ENCODE measurements at regions not wholly inside any gene's neighbourhood (a gene's known extent, or its start where the extent isn't known, plus 50 kb on each side); places are given as distances from the start of the nearest gene placed in this dataset.

DNA sequence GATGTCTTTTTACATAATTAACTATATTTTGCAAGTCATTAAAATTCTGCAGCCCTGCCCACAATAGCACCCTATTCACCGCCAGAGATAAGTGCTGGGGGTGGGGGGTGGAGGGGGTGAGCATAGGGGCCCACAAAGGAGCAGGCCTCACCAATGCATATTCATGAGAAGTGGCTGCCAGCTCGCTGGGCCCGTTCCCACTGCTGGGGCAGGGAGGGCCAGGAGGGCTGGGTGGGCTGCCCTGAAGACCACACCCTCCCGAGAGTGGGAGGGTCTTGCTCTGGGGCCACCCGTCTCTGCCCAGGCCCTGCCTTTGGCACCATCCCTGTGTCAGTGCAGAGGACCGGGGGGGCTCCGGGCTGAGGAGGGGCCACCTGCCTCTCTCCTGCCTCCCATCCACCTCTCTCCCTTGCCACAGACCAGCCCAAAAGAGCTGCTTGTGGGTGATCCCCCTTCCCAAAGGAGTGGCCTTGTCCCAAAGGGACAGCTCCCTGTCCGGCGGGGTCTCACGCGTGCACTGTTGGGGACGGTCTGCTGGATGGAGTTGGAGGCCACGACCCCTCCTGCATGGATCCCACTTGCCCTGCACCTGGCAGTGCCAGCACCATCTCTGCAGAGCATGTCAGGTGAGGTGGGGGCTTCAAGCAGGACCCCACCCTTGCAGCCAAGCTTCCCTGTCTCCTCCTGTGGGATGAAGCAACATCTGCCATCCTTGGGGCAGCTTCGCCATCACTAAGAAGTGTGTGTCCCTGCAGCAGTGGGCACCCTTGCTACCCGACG, 138.8 kb upstream of the GPC1 start:
- DNase-seq (ENCODE audit: low spot score) = no peak
- FAIRE-seq = no peak

- DNase-seq (ENCODE audit: low spot score) (no peak), FAIRE-seq (no peak)
These were observed 138.0 kb upstream of the GPC1 start for GRCh38 chr2:240297256-240298116.

DNA sequence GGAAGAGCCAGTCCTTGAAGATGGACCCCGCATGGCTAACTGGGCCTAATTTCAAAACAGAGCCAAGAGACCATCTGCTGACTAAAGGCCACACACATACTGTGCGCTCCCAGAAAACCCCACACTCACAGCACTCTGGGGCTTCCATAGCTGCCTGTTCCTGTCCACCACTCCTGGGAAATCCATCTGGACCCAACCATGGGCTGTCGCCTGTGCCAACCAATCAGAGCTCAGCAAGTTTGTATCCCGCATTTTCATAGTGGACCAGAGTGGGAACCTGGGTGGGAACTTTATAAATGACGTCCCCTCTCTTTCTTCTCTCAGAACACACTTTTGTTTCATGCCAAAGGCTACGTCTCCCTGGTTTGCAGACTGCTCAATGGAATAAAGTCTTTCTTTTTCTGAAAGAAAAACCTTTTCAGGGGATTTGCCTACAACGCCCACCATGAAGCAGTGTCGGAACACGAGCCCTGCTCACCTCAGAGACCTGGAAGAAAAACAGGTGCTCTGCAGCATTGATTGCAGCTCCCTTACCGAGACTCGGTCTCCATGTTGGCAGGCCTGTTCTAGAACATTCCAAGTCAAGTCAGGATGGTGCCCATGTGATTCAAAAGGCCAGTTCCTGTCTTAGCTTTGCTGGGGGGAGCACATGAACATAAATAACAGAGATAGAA, 137.2 kb upstream of the GPC1 start:
- FAIRE-seq (no peak), DNase-seq (ENCODE audit: low spot score) (no peak)

DNA sequence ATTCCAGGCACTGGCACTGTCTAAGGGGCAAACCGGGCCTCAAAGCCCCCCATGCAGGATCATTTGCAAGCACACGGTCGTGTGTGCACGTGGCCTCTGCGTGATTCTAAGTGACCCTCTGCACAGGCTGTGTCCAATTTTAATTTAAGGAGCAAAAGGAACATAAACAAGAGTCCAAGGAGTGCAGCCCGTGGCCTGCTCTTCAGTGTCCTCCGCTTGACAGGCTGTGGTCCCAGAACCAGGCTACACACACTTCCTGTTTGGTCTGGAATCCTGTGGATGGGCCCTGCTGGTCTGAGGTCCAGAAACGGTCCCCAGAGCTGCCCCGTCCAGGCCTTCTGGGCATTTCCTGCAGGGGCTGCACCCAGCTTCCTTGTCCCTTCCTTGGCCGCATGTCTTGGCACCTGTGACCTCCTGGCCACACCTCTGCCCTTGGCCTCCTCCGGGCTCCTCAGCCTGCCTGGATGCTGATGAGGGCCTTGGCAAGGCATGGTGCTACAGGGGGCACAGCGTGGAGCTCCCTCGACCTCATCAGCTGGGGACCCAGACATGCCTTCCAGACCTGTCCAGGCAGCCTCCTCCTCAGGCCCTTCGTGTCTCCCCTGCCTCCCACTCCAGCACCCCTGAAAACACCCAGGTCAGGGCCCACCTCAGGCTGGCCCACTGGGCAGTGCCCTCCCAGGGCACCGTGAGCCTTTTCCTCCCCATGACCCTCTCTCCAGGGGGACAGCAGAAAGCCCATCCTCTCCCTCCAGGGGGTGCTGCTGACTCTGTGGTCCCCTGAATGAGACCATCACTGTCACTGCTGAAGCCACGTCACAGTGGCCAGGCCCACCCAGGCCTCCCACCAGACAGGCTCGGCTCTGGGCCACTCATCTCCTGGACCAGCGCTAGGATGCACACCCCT, 136.4 kb upstream of the GPC1 start:
- DNase-seq (ENCODE audit: low spot score) (no peak), FAIRE-seq (no peak)

- DNase-seq (ENCODE audit: low spot score) = no peak
- no peak for FAIRE-seq
These were observed 135.8 kb upstream of the GPC1 start for GRCh38 chr2:240299710-240300068.

GRCh38 chr2:240300261-240300821, 135.1 kb upstream of the GPC1 start:
- FAIRE-seq (no peak), DNase-seq (ENCODE audit: low spot score) (no peak)

- FAIRE-seq (no peak), DNase-seq (ENCODE audit: low spot score) (no peak)
These were observed 134.6 kb upstream of the GPC1 start for GRCh38 chr2:240300840-240301239.

DNA sequence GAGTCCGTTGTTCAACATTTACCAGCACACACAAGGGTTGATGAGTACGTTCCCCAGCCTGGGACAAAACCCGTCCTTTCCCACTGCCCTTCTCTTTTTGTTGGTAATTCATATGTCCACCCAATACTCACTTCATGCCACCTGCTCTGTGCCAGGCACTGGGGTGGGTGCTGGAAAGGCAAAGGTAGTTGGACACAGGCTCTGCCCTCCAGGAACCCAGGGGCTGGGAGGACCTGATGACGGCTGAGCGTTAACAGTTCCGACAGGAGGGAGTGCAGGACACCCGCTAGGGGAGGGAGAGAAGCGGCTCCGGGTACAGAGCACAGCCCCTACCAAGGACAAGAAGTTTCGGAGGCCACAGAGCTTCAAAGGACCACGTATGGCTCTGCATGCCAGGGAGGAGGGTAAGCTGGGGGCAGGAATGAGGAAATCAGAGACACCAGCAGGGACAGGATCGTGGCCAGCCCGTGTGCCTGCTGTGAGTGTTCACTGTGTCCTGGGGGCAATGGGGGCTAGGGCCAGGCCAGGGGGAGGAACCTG, 134.1 kb upstream of the GPC1 start:
- no peak for FAIRE-seq
- DNase-seq (ENCODE audit: low spot score) = no peak

GRCh38 chr2:240302041-240302440, 133.4 kb upstream of the GPC1 start:
- no peak for DNase-seq (ENCODE audit: low spot score)
- FAIRE-seq = no peak

DNA sequence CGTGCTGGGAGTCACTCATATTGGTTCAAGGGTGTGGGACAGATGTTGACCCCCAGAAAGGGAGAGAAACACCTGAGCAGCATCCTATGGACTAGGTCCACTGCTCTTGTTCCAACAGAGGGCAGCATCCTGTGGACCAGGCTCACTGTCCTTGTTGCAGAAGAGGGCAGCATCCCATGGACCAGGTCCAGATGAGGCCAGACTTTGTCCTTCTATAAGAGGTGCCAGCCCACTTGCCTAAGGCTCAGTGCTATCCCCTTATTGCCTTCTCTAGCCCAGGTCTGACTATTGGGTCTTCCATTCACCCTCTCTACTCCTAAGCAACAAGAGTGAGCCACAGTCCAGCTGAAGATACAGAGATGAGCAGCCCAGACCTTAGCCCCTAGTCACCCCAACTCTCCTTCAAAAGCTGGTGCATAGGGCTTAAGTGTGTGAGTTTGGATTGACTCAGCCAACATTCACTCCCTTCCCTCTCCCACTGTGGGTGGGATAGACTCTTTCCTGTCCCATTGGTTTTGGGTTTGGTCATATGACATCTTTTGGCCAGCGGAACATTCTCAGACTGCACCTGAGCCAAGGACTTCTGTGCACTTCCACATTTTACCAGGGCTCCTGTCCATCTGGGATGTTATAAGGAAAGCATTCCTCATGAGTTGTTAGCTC, 132.4 kb upstream of the GPC1 start:
- no peak for FAIRE-seq
- no peak for DNase-seq (ENCODE audit: low spot score)

DNA sequence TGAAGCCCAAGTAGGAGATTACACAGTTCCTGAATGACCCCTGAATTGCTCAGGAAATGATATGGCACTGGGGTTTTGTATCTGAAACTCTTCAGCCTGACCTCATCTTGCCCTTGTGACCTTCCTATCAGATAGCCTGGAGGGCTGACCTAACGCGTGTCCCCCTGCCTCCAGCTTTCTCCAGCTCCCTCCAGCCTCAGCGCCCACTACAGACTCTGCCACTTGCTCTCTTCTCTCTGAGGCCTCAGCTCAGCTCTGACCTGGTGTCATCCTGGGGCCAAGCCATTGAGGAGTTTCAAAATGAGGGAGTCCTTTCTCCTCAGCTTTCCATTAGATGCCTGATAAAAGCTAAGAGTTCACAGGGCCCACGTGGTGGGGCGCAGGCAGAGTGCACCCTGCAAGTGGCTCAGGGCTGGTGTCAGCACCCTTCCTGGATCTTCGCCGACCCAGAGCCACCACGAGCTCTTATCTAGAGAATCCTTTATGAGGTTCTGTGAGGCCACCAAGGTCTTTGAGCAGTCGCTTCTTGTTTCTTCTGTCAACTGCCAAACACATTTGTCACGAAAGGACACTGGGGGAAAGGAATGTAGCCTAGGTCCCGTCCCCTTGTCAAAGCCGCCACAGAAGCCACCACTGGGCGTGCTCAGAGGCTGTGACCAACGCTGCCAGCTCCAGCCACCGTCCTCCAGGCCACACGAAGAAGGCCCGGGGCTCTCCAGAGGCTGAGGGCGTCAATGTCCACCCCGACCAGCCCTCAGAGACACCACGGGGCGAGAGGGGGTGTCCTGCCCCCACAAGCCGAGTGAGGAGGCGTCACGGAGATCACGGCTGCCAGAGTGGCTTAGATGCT, 131.3 kb upstream of the GPC1 start:
- FAIRE-seq (no peak), DNase-seq (ENCODE audit: low spot score) (no peak)

GRCh38 chr2:240304746-240305161, 130.7 kb upstream of the GPC1 start:
- DNase-seq (ENCODE audit: low spot score) (no peak), FAIRE-seq (no peak)

DNA sequence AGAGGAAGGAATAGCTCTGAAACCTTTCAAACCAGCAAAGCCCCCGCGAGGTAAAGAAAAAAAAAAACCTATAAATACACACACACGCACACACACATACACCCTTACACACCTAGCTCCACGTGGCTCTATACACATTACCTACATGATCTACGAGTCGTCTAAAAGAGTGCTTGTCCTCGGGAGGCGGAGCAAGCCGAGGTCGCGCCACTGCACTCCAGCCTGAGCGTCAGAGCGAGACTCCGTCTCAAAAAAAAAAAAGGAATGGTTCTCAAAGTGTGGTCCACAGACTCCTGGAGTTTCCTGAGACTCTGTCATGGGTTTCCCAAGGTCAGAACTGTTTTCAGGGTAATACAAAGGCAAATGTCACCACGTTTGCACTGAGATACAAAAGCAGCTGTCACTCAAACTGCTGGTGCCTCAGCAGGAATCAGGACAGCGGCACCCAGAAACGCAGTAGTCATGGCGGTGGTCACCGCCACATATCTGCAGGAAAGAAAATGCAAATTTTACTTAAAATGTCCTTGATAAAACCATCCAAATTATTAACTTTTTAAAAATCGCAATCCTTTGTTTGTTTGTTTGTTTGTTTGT, 130.0 kb upstream of the GPC1 start:
- DNase-seq (ENCODE audit: low spot score) (no peak), FAIRE-seq (no peak)

- no peak for FAIRE-seq
- DNase-seq (ENCODE audit: low spot score) = no peak
These were observed 129.3 kb upstream of the GPC1 start for GRCh38 chr2:240306185-240306584.

GRCh38 chr2:240308111-240308651, 127.3 kb upstream of the GPC1 start:
- FAIRE-seq (no peak), DNase-seq (ENCODE audit: low spot score) (no peak)

GRCh38 chr2:240309214-240309613, 126.2 kb upstream of the GPC1 start:
- FAIRE-seq (peak; percentile 100), DNase-seq (ENCODE audit: low spot score) (no peak)

DNA sequence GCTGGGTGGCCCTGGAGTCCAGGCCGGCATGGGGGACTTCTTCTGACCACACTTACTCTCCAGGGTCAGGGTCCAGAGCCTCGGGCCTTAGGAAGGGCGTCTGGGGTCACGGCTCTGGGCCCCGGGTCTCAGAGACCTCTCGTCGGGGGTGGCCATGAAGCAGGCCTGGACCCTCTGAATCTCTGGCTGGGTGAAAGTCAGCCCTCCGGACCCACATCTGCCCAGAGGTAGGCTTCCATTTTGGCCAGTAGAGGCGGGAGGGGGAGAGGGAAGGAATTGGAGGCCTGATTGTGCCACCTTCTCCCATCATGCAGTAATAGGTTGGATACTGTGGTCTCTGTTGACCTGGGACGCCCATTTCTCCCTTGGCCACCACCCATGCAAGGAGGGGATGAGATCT, 125.3 kb upstream of the GPC1 start:
- FAIRE-seq (no peak), DNase-seq (ENCODE audit: low spot score) (no peak)

GRCh38 chr2:240310645-240311044, 124.8 kb upstream of the GPC1 start:
- FAIRE-seq = no peak
- no peak for DNase-seq (ENCODE audit: low spot score)
